Left lung (tissue), 4 donors: ENCODE measurements at regions not wholly inside any gene's neighbourhood (a gene's known extent, or its start where the extent isn't known, plus 50 kb on each side); places are given as distances from the start of the nearest gene placed in this dataset.
A peak's percentile ranks its signal among the peaks of the same experiment; 100 is the strongest.

Experiments
- ATAC-seq: fragments of 200-7000 bp; cut with Tn5 transposase; one replicate; pipeline ENCODE4 v1.9.1; 2020; ENCODE audit warnings: moderate library complexity
- DNase-seq, 4 donors: peaks; one replicate each; pipeline ENCODE4 v3.0.0-alpha.2; 2013 to 2020
- H3K27ac ChIP-seq, 2 donors: fragments of 200-600 bp; sonication (generic) in 1 of 2; one replicate each; pipeline versions ENCODE4 v1.5.0 to v1.8.0; 2020 to 2021
- H3K27me3 ChIP-seq, 2 donors: fragments of 200-600 bp; sonication (generic) in 1 of 2; one replicate each; pipeline versions ENCODE4 v1.5.0 to v1.8.0; 2020 to 2021
- H3K36me3 ChIP-seq, 2 donors: fragments of 200-600 bp; sonication (generic) in 1 of 2; one replicate each; pipeline versions ENCODE4 v1.5.0 to v1.8.0; 2020 to 2021
- H3K4me1 ChIP-seq, 2 donors: fragments of 200-600 bp; one replicate each; pipeline ENCODE4 v1.8.0; 2021
- H3K4me3 ChIP-seq, 2 donors: fragments of 200-600 bp; sonication (generic) in 1 of 2; one replicate each; pipeline versions ENCODE4 v1.5.0 to v1.8.0; 2020 to 2021; ENCODE audit warnings: mild to moderate bottlenecking in 1 of 2
- H3K9me3 ChIP-seq, 2 donors: fragments of 200-600 bp; sonication (generic) in 1 of 2; one replicate each; pipeline versions ENCODE4 v1.5.0 to v1.8.0; 2020 to 2021
- intact Hi-C, 2 donors: fragments of 100-400 bp; cut with DNase I; formaldehyde crosslinking; loops; one replicate each; pipeline versions ENCODE4 v1.11.2 to v1.14.2; 2022
- TF ChIP-seq, protein P1 (sequence below), 2 donors: fragments of 200-600 bp; sonication (generic) in 1 of 2; IDR thresholded peaks; one replicate each; pipeline versions ENCODE4 v1.5.0 to v1.8.0; 2021; ENCODE audit warnings: antibody characterized with exemption in 2 of 2
- donor health status: DM: no; HTN: yes; CAD: no.
- donor health status: DM: no; HTN: no; CAD: no.

DNA sequence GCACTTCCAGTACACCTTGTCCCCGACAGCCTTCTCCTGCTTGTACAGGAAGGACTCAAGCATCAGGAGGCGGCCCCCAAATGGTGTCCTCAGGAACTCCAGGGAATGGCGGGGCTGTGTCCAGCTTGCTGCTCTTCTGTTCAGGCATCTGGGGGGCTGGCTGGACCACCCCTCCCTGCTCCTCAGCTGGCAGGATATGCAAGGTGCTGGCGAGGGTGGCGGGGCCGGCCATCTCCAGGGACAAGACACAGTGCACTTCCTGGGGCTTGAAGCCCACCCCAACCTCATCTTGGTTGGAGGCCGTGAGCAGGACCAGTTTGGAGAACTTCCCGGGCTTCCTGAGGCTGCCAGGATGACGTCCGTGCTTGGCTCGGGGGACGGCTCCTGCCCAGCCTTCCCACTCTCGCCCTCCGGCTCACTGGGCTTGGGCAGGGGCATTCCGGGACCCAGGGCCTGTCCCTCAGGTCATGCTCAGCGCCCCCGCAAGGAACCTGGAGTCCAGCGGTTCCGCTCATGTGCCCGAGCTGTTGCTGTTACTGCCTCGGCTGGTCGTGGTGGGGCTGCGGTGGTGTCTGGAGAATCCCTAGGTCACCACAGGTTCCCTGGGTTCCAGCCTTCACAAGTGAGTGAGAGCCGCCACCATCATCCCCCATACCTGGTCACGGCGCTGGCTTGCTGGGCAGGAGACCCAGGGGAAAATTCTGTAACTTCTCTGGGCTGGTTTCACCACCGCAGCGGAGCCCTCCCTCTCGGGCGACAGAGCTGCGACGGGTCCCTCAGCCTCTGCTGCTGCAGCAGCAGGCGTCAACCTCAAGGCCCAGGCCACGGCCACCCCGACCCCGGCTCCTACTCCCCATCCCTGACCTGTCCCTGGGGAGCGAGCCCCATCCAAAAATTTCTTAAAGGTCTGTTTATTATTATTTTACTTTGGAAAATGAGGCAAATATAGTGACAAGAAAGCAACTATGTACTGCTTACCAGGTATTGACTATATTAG lies 82.8 kb upstream of the FXR1 start:
- intact Hi-C loops = no loop called here
- Histone ChIP-seq H3K4me1 (no peaks in the 10 kb centered on the region), H3K36me3 (no peaks in the 10 kb centered on the region), H3K9me3 (peaks cover 0 to 4% of the 10 kb centered on the region in 2 donors), H3K27ac (no peak overlapping the region), H3K27me3 (no peaks in the 10 kb centered on the region), H3K4me3 (no peak overlapping the region)
- DNase-seq (peak in 1 of 4 donors; percentile 71), ATAC-seq (no peak)
- TF ChIP-seq, protein P1, sequence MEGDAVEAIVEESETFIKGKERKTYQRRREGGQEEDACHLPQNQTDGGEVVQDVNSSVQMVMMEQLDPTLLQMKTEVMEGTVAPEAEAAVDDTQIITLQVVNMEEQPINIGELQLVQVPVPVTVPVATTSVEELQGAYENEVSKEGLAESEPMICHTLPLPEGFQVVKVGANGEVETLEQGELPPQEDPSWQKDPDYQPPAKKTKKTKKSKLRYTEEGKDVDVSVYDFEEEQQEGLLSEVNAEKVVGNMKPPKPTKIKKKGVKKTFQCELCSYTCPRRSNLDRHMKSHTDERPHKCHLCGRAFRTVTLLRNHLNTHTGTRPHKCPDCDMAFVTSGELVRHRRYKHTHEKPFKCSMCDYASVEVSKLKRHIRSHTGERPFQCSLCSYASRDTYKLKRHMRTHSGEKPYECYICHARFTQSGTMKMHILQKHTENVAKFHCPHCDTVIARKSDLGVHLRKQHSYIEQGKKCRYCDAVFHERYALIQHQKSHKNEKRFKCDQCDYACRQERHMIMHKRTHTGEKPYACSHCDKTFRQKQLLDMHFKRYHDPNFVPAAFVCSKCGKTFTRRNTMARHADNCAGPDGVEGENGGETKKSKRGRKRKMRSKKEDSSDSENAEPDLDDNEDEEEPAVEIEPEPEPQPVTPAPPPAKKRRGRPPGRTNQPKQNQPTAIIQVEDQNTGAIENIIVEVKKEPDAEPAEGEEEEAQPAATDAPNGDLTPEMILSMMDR (IDR thresholded peaks at IDR 0.05) = no peak

DNA sequence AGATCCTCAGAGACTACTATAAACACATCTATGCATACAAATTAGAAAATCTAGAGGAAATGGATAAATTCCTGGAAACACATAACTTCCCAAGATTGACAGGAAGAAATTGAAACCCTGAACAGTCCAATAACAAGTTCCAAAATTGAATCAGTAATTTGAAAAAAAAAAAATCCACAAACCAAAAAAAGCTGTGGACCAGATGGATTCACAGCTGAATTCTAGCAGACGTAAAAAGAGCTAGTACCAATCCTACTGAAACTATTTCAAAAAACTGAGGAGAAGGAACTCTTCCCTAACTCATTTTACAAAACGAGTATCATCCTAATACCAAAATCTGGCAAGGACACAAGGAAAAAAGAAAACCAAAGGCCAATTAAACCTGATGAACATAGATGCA lies 77.0 kb upstream of the FXR1 start:
- no peaks in the 10 kb centered on the region for H3K4me1 ChIP-seq
- DNase-seq = no peak
- H3K9me3 ChIP-seq = no peaks in the 10 kb centered on the region
- ATAC-seq = no peak
- intact Hi-C loops = no loop called here
- TF ChIP-seq, protein P1 (IDR thresholded peaks at IDR 0.05) = no peak
- no peaks in the 10 kb centered on the region for H3K36me3 ChIP-seq
- no peak overlapping the region for H3K27ac ChIP-seq
- no peaks in the 10 kb centered on the region for H3K27me3 ChIP-seq
- H3K4me3 ChIP-seq = no peak overlapping the region

DNA sequence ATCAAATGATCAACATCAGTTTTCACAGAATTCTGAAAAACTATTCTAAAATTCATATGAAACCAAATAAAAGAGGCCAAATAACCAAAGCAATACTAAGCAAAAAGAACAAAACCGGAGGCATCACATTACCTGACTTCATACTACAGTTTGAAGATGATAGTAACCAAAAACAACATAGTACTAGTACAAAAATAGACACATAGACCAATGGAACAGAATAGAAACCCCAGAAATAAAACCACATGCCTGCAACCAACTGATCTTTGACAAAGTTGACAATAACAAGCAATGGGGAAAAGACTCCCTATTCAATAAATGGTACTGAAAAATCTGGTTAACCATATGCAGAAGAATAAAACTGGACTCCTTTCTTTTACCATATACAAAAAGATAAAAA lies 75.7 kb upstream of the FXR1 start:
- TF ChIP-seq, protein P1 (IDR thresholded peaks at IDR 0.05) = no peak
- intact Hi-C loops = no loop called here

DNA sequence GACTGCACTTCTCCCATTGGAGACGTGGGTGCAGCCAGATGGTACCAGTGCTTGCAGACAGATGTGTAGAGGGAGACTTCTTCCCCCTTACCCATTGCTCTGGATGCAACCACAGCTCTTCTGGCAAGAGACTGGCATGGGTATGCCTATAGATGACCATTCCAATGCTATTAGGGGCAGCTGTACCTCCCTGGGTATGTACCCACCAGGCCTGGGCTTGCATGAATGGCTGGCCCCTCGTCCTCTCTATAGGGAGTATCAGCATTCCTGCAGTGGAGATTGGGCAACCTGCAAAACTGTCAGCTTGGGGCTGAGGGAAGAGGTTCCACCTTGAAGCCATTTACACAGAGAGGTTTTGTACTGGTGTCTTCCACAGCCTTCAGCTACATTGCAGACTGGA lies 57.6 kb upstream of the FXR1 start:
- ATAC-seq (no peak), DNase-seq (no peak)
- H3K4me3 ChIP-seq = no peak overlapping the region
- H3K4me1 ChIP-seq = no peaks in the 10 kb centered on the region
- TF ChIP-seq, protein P1 (IDR thresholded peaks at IDR 0.05) = no peak
- H3K9me3 ChIP-seq = no peaks in the 10 kb centered on the region
- no peak overlapping the region for H3K27ac ChIP-seq
- H3K36me3 ChIP-seq = no peaks in the 10 kb centered on the region
- no peaks in the 10 kb centered on the region for H3K27me3 ChIP-seq
- intact Hi-C loops = no loop called here

More for the DNA sequence above, 75.7 kb upstream of the FXR1 start:
- no peak for DNase-seq
- no peaks in the 10 kb centered on the region for H3K27me3 ChIP-seq
- no peak overlapping the region for H3K4me3 ChIP-seq
- no peak overlapping the region for H3K27ac ChIP-seq
- H3K36me3 ChIP-seq = no peaks in the 10 kb centered on the region
- no peaks in the 10 kb centered on the region for H3K4me1 ChIP-seq
- no peak for ATAC-seq
- H3K9me3 ChIP-seq = peaks cover 0 to 4% of the 10 kb centered on the region in 2 donors

DNA sequence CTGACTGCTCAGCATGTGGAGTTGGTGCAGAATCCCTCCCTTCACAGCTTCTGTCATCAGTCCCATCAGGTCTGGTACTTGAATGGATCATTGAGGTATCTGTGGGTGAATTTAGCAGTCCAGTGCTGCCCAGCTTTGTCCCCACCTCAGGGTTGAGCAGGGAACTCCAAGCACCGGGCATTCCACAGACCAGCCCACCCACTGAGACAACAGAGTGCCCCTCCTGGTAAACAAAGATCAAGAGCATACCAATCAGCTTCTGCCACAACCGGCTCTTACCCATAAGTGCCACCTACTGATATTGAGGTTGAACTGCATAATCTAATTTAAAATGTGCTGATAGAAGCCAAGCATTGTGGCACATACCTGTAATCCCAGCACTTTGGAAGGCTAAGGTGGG lies 57.1 kb upstream of the FXR1 start:
- TF ChIP-seq, protein P1 (IDR thresholded peaks at IDR 0.05) = no peak
- H3K27ac ChIP-seq = no peak overlapping the region
- intact Hi-C loops = no loop called here
- no peak for ATAC-seq
- H3K27me3 ChIP-seq = no peaks in the 10 kb centered on the region
- H3K36me3 ChIP-seq = no peaks in the 10 kb centered on the region
- H3K4me3 ChIP-seq = no peak overlapping the region
- H3K4me1 ChIP-seq = no peaks in the 10 kb centered on the region
- no peak for DNase-seq
- no peaks in the 10 kb centered on the region for H3K9me3 ChIP-seq
